SU-DHL-6 (cell line): ENCODE measurements at regions not wholly inside any gene's neighbourhood (a gene's known extent, or its start where the extent isn't known, plus 50 kb on each side); places are given as distances from the start of the nearest gene placed in this dataset.

Source experiments
- H2AFZ ChIP-seq: fragments of 200-600 bp; sonication (generic); 2 replicates; pipeline ENCODE4 v1.6.1; 2014; ENCODE audit warnings: low read depth, mild to moderate bottlenecking, moderate library complexity, mixed read lengths, antibody characterized with exemption, low read length; ENCODE audit not compliant: severe bottlenecking
- H3F3A ChIP-seq: fragments of 200-600 bp; shearing (Covaris generic); 2 replicates; pipeline ENCODE4 v1.6.0; 2016; ENCODE audit warnings: antibody characterized with exemption, mild to moderate bottlenecking; ENCODE audit not compliant: insufficient read depth
- H3K27ac ChIP-seq: fragments of 200-600 bp; sonication (generic); 2 replicates; pipeline ENCODE4 v1.5.1; 2016; ENCODE audit warnings: low read depth, mild to moderate bottlenecking, low read length, moderate library complexity, mixed read lengths
- H3K27me3 ChIP-seq: fragments of 200-600 bp; sonication (generic), shearing (Covaris generic); 2 replicates; pipeline ENCODE4 v1.6.0; 2014; ENCODE audit warnings: mild to moderate bottlenecking, low read length
- H3K36me3 ChIP-seq: fragments of 200-600 bp; sonication (generic); 2 replicates; pipeline ENCODE4 v1.6.1; 2014; ENCODE audit warnings: mild to moderate bottlenecking, low read length, mixed read lengths
- H3K4me2 ChIP-seq: fragments of 300-600, 200-600 bp; shearing (Covaris generic), sonication (generic); 2 replicates; pipeline ENCODE4 v1.6.0; 2014; ENCODE audit warnings: low read length, low read depth, mild to moderate bottlenecking; ENCODE audit not compliant: poor library complexity, severe bottlenecking
- H3K4me3 ChIP-seq: fragments of 200-600 bp; sonication (generic); 2 replicates; pipeline ENCODE4 v1.5.1; 2014; ENCODE audit warnings: antibody characterized with exemption, low read length, mild to moderate bottlenecking, mixed read lengths; ENCODE audit not compliant: insufficient read depth, poor library complexity, severe bottlenecking
- H3K79me2 ChIP-seq: fragments of 200-600 bp; sonication (generic); 2 replicates; pipeline ENCODE4 v1.6.1; 2014; ENCODE audit warnings: mild to moderate bottlenecking, low read length, moderate library complexity; ENCODE audit not compliant: insufficient read depth
- H3K9ac ChIP-seq: fragments of 200-600 bp; sonication (generic); 2 replicates; pipeline ENCODE4 v1.7.0; 2014; ENCODE audit warnings: mild to moderate bottlenecking, low read length
- H3K9me2 ChIP-seq: fragments of 200-600 bp; sonication (generic); replicated peaks from 2 replicates; pipeline ENCODE4 v1.6.1; 2014; ENCODE audit warnings: low read length; ENCODE audit not compliant: insufficient read depth
- H3K9me3 ChIP-seq: fragments of 200-600 bp; sonication (generic); 2 replicates; pipeline ENCODE4 v1.6.1; 2014; ENCODE audit warnings: low read length, mixed read lengths; ENCODE audit not compliant: insufficient read depth
- H4K20me1 ChIP-seq: fragments of 200-600 bp; sonication (generic); 2 replicates; pipeline ENCODE4 v1.6.1; 2014; ENCODE audit warnings: low read depth, mild to moderate bottlenecking, antibody characterized with exemption, low read length, moderate library complexity, mixed read lengths
- CTCF ChIP-seq: fragments of 200-600 bp; sonication (generic); IDR thresholded peaks from one replicate; pipeline ENCODE4 v1.5.1; 2017; ENCODE audit warnings: antibody characterized with exemption, mild to moderate bottlenecking, low read length, moderate library complexity; ENCODE audit not compliant: insufficient read depth, poor library complexity, severe bottlenecking
- EZH2phosphoT487 ChIP-seq: fragments of 200-600 bp; sonication (generic), shearing (Covaris generic); conservative IDR thresholded peaks from 2 replicates; pipeline ENCODE4 v1.6.1; 2018; ENCODE audit warnings: mild to moderate bottlenecking, antibody characterized with exemption, low read length, moderate library complexity, mixed read lengths

DNA sequence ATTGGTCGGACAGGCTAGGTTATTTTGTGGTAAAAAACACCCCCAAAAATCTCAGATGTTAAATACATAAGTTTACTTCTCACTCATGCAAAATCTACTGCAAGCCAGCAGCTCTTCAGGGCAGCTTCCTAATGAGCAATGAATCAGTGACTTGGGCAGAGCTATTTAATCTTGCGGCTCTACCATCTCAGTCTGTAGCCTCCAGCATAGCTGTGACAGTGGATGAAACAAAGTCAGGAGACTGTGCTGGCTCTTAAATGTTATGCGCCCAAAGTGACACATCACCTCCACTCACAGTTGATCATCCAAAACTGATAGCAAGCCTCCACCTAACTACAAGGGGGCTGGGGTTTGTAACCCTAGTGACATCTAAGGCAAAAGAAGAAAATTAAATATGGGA is 571.9 kb downstream of the METTL4 start:
- TF ChIP-seq EZH2phosphoT487 = no peak
- no peak for TF ChIP-seq CTCF
- Histone ChIP-seq H4K20me1 (no peaks in the 10 kb centered on the region), H3F3A (no peaks in the 10 kb centered on the region)

DNA sequence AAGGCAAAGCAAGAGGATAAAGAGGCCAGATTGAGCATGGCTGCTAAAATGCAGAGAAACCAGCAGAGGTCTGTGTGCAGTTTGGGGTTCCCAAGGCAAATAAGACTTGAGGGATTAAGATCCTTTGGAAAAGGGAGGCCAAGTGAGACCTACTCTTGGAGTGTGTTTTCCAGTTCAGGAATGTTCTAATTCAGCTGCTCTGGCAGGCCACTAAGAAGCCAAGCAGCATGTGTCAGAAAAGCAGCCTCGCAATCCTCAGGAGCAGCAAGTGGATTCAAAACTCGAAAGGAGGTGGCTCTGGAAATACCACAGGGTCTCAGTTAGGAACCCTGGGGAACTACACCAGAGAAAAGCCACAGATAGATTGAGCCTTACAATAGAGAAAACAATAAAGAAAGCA is 569.2 kb downstream of the METTL4 start:
- Histone ChIP-seq H3K27ac (no peak overlapping the region), H2AFZ (no peak overlapping the region)
- TF ChIP-seq EZH2phosphoT487 = no peak
- TF ChIP-seq CTCF = no peak

More for the DNA sequence above, 571.9 kb downstream of the METTL4 start:
- Histone ChIP-seq H3K9me2 (no peaks in the 10 kb centered on the region), H3K27ac (no peak overlapping the region), H3K4me3 (no peak overlapping the region), H3K27me3 (no peaks in the 10 kb centered on the region), H3K4me2 (no peak overlapping the region), H2AFZ (no peak overlapping the region), H3K36me3 (no peaks in the 10 kb centered on the region), H3K9me3 (no peaks in the 10 kb centered on the region), H3K79me2 (no peaks in the 10 kb centered on the region), H3K9ac (no peak overlapping the region)

GRCh38 chr18:2002604-2003003 is 568.7 kb downstream of the METTL4 start:
- Histone ChIP-seq H2AFZ (no peak overlapping the region), H3K79me2 (no peaks in the 10 kb centered on the region), H3K9me2 (no peaks in the 10 kb centered on the region), H3K9ac (no peak overlapping the region), H3K9me3 (no peaks in the 10 kb centered on the region), H3K27me3 (no peaks in the 10 kb centered on the region), H3K4me3 (no peak overlapping the region), H3K4me2 (no peak overlapping the region), H3F3A (no peaks in the 10 kb centered on the region), H3K27ac (no peak overlapping the region), H3K36me3 (no peaks in the 10 kb centered on the region), H4K20me1 (no peaks in the 10 kb centered on the region)
- TF ChIP-seq CTCF = no peak
- TF ChIP-seq EZH2phosphoT487 = no peak

More for the DNA sequence above, 569.2 kb downstream of the METTL4 start:
- Histone ChIP-seq H3K4me2 (no peak overlapping the region), H3K79me2 (no peaks in the 10 kb centered on the region), H3K9me2 (no peaks in the 10 kb centered on the region), H3F3A (no peaks in the 10 kb centered on the region), H4K20me1 (no peaks in the 10 kb centered on the region), H3K36me3 (no peaks in the 10 kb centered on the region), H3K9ac (no peak overlapping the region), H3K27me3 (no peaks in the 10 kb centered on the region), H3K4me3 (no peak overlapping the region), H3K9me3 (no peaks in the 10 kb centered on the region)
